Liver (tissue), 8 donors: ENCODE measurements at regions not wholly inside any gene's neighbourhood (a gene's known extent, or its start where the extent isn't known, plus 50 kb on each side); places are given as distances from the start of the nearest gene placed in this dataset.

Experiments
- DNase-seq: peaks from one replicate; pipeline ENCODE4 v3.0.0-alpha.2; 2017; ENCODE audit warnings: low spot score
- H3K27ac ChIP-seq, 2 donors: one replicate each; pipeline ENCODE4 v1.7.0; 2013; ENCODE audit warnings: inconsistent platforms in 2 of 2, low read length in 2 of 2, control low read depth in 1 of 2, low read depth in 1 of 2, mild to moderate bottlenecking in 1 of 2
- H3K27me3 ChIP-seq, 4 donors: one replicate each; pipeline versions ENCODE4 v1.6.1 to v1.7.0; 2013; ENCODE audit warnings: low read length in 3 of 4, inconsistent platforms in 1 of 4, mild to moderate bottlenecking in 1 of 4, moderate library complexity in 1 of 4; ENCODE audit not compliant: control insufficient read depth in 4 of 4, insufficient read depth in 4 of 4
- H3K36me3 ChIP-seq, 4 donors: one replicate each; pipeline versions ENCODE4 v1.6.1 to v1.7.0; 2013; ENCODE audit warnings: low read length in 3 of 4, mild to moderate bottlenecking in 3 of 4, low read depth in 1 of 4, moderate library complexity in 1 of 4; ENCODE audit not compliant: control insufficient read depth in 4 of 4, insufficient read depth in 3 of 4
- H3K4me1 ChIP-seq, 4 donors: one replicate each; pipeline versions ENCODE4 v1.6.1 to v1.7.0; 2013; ENCODE audit warnings: low read length in 3 of 4, mild to moderate bottlenecking in 3 of 4, moderate library complexity in 1 of 4; ENCODE audit not compliant: control insufficient read depth in 4 of 4, insufficient read depth in 4 of 4
- H3K4me3 ChIP-seq, 3 donors: one replicate each; pipeline versions ENCODE4 v1.6.1 to v1.7.0; 2013; ENCODE audit warnings: low read length in 3 of 3, control low read depth in 1 of 3, low read depth in 1 of 3, mild to moderate bottlenecking in 1 of 3
- H3K9ac ChIP-seq, 2 donors: one replicate each; pipeline ENCODE4 v1.7.0; 2013; ENCODE audit warnings: low read length in 2 of 2, mild to moderate bottlenecking in 2 of 2, moderate library complexity in 2 of 2, control low read depth in 1 of 2, low read depth in 1 of 2
- H3K9me3 ChIP-seq, 4 donors: one replicate each; pipeline versions ENCODE4 v1.6.1 to v1.7.0; 2013; ENCODE audit warnings: low read length in 3 of 4; ENCODE audit not compliant: control insufficient read depth in 4 of 4
- CTCF ChIP-seq: fragments of 150-350 bp; IDR thresholded peaks from 2 replicates; pipeline ENCODE4 v1.5.1; 2017; ENCODE audit warnings: improper control_type of control experiment, low read depth, low read length; ENCODE audit not compliant: missing input control
- HNF4A ChIP-seq, 2 donors: conservative IDR thresholded peaks; 2 replicates each; pipeline ENCODE4 v1.6.1; 2016; ENCODE audit warnings: antibody characterized with exemption in 2 of 2, mild to moderate bottlenecking in 2 of 2
- RAD21 ChIP-seq, 2 donors: IDR thresholded peaks; 2 replicates each; pipeline ENCODE4 v1.6.1; 2016; ENCODE audit warnings: antibody characterized with exemption in 2 of 2, mild to moderate bottlenecking in 2 of 2
- ZBTB33 ChIP-seq: IDR thresholded peaks from 2 replicates; pipeline ENCODE4 v1.6.1; 2016; ENCODE audit warnings: antibody characterized with exemption
- WGBS: extraction: QIAGEN DNeasy Blood & Tissue Kit; methylation state at CpG from one replicate; pipeline ENCODE4 v1.1.7; 2013; 5-methylcytosine and 5-hydroxymethylcytosine counted together
- donor health status: healthy.
- donor health status: healthy.
- donor health status: healthy.
- donor health status: healthy.
- donor health status: healthy.

- Histone ChIP-seq H3K4me3 (no peak overlapping the region), H3K4me1 (no peaks in the 10 kb centered on the region), H3K27ac (no peak overlapping the region), H3K36me3 (no peaks in the 10 kb centered on the region), H3K9me3 (no peaks in the 10 kb centered on the region), H3K27me3 (no peaks in the 10 kb centered on the region), H3K9ac (no peak overlapping the region)
- DNase-seq: no peak
- WGBS: 61% methylated on average over 5 of the region's 5 CpGs
- no peak for TF ChIP-seq HNF4A (conservative IDR thresholded peaks at IDR 0.05)
- peak; percentile 29 for TF ChIP-seq CTCF
- TF ChIP-seq ZBTB33: no peak
- TF ChIP-seq RAD21 (IDR thresholded peaks at IDR 0.05): peak; percentile 65 to 70
Observed at GRCh38 chr11:93089474-93090102, 108.2 kb downstream of the SLC36A4 start.
